ENCODE measurements at regions not wholly inside any gene's neighbourhood (a gene's known extent, or its start where the extent isn't known, plus 50 kb on each side); places are given as distances from the start of the nearest gene placed in this dataset.

DNA sequence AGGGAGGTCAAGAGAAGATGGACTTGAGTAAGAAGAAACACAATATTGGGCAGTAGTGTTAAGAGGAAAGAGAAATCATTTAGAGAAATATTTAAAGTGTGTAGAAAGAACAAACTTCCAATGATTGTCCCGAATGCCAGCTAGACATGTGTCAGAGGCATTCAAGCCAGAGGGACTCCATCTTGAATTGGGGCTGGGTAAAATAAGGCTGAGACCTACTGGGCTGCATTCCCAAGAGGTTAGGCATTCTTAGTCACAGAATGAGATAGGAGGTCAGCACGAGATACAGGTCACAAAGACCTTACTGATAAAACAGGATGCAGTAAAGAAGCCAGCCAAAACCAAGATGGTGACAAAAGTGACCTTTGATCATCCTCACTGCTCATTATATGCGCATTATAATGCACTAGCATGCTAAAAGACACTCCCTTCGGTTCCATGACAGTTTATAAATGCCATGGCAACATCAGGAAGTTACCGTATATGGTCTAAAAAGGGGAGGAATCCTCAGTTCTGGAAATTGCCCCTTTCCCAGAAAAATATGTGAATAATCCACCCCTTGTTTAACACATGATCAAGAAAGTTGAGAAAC is 127.0 kb upstream of the IPO5 start:
- Histone ChIP-seq H3K9ac (ENCODE audit: control insufficient read depth, insufficient read depth, low read length) (no peak overlapping the region), H3K36me3 (ENCODE audit: control insufficient read depth in 2 of 2, insufficient read depth in 2 of 2, low read length in 1 of 2) (no peaks in the 10 kb centered on the region), H3K9me3 (replicated peaks; ENCODE audit: control insufficient read depth, insufficient read depth, low read length) (no peaks in the 10 kb centered on the region), H3K4me2 (ENCODE audit: control insufficient read depth, insufficient read depth) (no peak overlapping the region), H3K4me1 (ENCODE audit: control insufficient read depth, insufficient read depth, low read length) (no peaks in the 10 kb centered on the region), H3K79me2 (ENCODE audit: control insufficient read depth, insufficient read depth, low read length) (no peaks in the 10 kb centered on the region), H3K27ac (ENCODE audit: control insufficient read depth, insufficient read depth) (no peak overlapping the region), H2AFZ (ENCODE audit: control insufficient read depth, low read depth, low read length) (no peak overlapping the region), H3K4me3 (no peak overlapping the region), H3K27me3 (replicated peaks in 1 of 2; ENCODE audit: control insufficient read depth in 2 of 2, insufficient read depth in 2 of 2, low read length in 1 of 2) (peaks cover 0 to 1% of the 10 kb centered on the region in 2 experiments; a peak in 1 of 4 replicates), H4K20me1 (ENCODE audit: control insufficient read depth, insufficient read depth) (no peaks in the 10 kb centered on the region)
- intact Hi-C loops (cut with micrococcal nuclease; ENCODE audit: unreplicated experiment) (no loop called here), in situ Hi-C loops (cut with MboI) (no loop called here)
- FAIRE-seq, result no peak
- ChIA-PET SMC1A (ENCODE audit: uncharacterized antibody, unreplicated experiment) (no interaction called here), POLR2A (no interaction called here), CTCF (no interaction called here), RAD21 (ENCODE audit: unreplicated experiment) (no interaction called here)
- no TSS peak for BruUV-seq (replicated peaks)
- DNase-seq (ENCODE audit: low read depth, low spot score), result no peak
- WGBS (ENCODE audit: insufficient coverage, insufficient replicate concordance, low lambda C conversion rate, missing lambda C conversion rate), result 11% methylated on average over 5 of the region's 5 CpGs
- no peak for ATAC-seq
- TF ChIP-seq ZNF384 (IDR thresholded peaks at IDR 0.05; ENCODE audit: borderline replicate concordance, low read depth, low read length) (no peak), IKZF2 (IDR thresholded peaks at IDR 0.05) (no peak), ZNF687 (IDR thresholded peaks at IDR 0.05) (no peak), KDM1A (IDR thresholded peaks at IDR 0.05; ENCODE audit: borderline replicate concordance) (no peak), RB1 (IDR thresholded peaks at IDR 0.05; ENCODE audit: borderline replicate concordance) (no peak), ZBTB4 (CRISPR knock-in tag; IDR thresholded peaks at IDR 0.05) (no peak), SREBF2 (IDR thresholded peaks at IDR 0.05; ENCODE audit: low read length) (no peak), TCF3 (IDR thresholded peaks at IDR 0.05; ENCODE audit: borderline replicate concordance, insufficient read depth, low read depth, low read length) (no peak), MEF2B (IDR thresholded peaks at IDR 0.05; ENCODE audit: partially characterized antibody, poor library complexity, severe bottlenecking) (no peak), ZBED1 (IDR thresholded peaks at IDR 0.05; ENCODE audit: borderline replicate concordance) (no peak), SP1 (IDR thresholded peaks at IDR 0.05; ENCODE audit: low read depth, low read length) (no peak), SUPT20H (IDR thresholded peaks at IDR 0.05; ENCODE audit: borderline replicate concordance, control insufficient read depth, low read depth, low read length) (no peak), ELK1 (IDR thresholded peaks at IDR 0.05; ENCODE audit: low read depth, low read length) (no peak), TAF1 (IDR thresholded peaks at IDR 0.05; ENCODE audit: borderline replicate concordance, low read depth, low read length) (no peak)
- TF ChIP-seq, protein P1, sequence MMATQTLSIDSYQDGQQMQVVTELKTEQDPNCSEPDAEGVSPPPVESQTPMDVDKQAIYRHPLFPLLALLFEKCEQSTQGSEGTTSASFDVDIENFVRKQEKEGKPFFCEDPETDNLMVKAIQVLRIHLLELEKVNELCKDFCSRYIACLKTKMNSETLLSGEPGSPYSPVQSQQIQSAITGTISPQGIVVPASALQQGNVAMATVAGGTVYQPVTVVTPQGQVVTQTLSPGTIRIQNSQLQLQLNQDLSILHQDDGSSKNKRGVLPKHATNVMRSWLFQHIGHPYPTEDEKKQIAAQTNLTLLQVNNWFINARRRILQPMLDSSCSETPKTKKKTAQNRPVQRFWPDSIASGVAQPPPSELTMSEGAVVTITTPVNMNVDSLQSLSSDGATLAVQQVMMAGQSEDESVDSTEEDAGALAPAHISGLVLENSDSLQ (IDR thresholded peaks at IDR 0.05), result no peak

Data from GM12878 (cell line).